Chondrocyte (in vitro differentiated cells): ENCODE measurements at regions not wholly inside any gene's neighbourhood (a gene's known extent, or its start where the extent isn't known, plus 50 kb on each side); places are given as distances from the start of the nearest gene placed in this dataset.
A peak's percentile ranks its signal among the peaks of the same experiment; 100 is the strongest.

Experiments
- DNase-seq: peaks from one replicate; pipeline ENCODE4 v3.0.0; 2021; ENCODE audit warnings: mixed read lengths, low spot score
- H3K27ac Mint-ChIP-seq: one replicate; pipeline ENCODE4 v1.8.0; 2021; ENCODE audit warnings: mild to moderate bottlenecking, moderate library complexity, mixed read lengths; ENCODE audit not compliant: unreplicated experiment
- H3K27me3 Mint-ChIP-seq: 2 replicates; pipeline ENCODE4 v1.8.0; 2021; ENCODE audit warnings: low read depth, mixed read lengths
- H3K36me3 Mint-ChIP-seq: 2 replicates; pipeline ENCODE4 v1.8.0; 2021; ENCODE audit warnings: low read depth, mixed read lengths
- H3K4me1 Mint-ChIP-seq: 2 replicates; pipeline ENCODE4 v1.8.0; 2021; ENCODE audit warnings: low read depth, mild to moderate bottlenecking, mixed read lengths
- H3K4me3 Mint-ChIP-seq: one replicate; pipeline ENCODE4 v1.8.0; 2021; ENCODE audit warnings: mild to moderate bottlenecking, moderate library complexity, mixed read lengths; ENCODE audit not compliant: unreplicated experiment
- H3K9me3 Mint-ChIP-seq: 2 replicates; pipeline ENCODE4 v1.8.0; 2021; ENCODE audit warnings: low read depth, mixed read lengths
- TF ChIP-seq, protein P1 (sequence below): fragments of 200-600 bp; sonication (generic); IDR thresholded peaks from 2 replicates; pipeline ENCODE4 v1.5.0; 2021; ENCODE audit warnings: antibody characterized with exemption, mild to moderate bottlenecking, moderate library complexity

DNA sequence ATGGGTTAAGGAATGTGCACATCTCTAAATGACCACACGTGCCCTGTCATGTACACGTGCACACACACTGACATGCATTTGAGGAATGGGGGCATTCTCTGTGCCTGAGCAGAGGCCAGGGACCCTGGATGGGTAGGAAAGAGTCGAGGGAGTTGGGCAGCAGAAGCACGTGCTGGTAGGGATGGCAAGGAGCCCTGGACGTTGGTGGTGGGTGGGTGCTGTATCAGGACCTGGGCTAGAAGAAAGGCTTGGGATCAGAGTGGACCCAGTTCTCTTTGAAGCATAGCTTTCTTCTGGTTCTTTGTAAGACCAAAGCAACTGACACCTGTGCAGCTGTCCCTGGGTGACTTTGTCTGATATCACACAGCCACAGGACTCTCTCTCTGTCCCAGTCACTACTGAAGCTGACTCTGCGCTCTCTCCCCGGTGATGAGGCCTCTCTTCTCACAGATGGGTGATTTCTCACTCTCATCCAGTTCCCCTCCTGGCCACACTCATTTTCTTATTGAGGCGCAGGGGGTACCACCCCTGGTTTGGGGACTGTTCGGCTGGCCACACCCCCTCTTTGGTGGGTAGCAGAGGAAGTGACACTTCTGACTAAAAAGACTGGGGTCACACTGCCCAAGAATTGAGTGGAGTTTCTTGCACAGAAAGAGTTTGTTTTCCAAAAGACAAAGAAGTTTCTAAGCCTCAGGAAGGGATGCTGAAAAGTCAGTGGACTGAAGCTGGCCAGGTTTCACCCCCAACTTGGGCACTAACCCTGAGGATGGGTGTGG lies 171.7 kb upstream of the RTL1 start:
- H3K27ac Mint-ChIP-seq: no peak overlapping the region
- TF ChIP-seq, protein P1, sequence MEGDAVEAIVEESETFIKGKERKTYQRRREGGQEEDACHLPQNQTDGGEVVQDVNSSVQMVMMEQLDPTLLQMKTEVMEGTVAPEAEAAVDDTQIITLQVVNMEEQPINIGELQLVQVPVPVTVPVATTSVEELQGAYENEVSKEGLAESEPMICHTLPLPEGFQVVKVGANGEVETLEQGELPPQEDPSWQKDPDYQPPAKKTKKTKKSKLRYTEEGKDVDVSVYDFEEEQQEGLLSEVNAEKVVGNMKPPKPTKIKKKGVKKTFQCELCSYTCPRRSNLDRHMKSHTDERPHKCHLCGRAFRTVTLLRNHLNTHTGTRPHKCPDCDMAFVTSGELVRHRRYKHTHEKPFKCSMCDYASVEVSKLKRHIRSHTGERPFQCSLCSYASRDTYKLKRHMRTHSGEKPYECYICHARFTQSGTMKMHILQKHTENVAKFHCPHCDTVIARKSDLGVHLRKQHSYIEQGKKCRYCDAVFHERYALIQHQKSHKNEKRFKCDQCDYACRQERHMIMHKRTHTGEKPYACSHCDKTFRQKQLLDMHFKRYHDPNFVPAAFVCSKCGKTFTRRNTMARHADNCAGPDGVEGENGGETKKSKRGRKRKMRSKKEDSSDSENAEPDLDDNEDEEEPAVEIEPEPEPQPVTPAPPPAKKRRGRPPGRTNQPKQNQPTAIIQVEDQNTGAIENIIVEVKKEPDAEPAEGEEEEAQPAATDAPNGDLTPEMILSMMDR: no peak
- H3K9me3 Mint-ChIP-seq: peaks cover 3% of the 10 kb centered on the region
- peak; percentile 39 for DNase-seq
- H3K36me3 Mint-ChIP-seq: no peaks in the 10 kb centered on the region
- H3K4me1 Mint-ChIP-seq: peaks cover 55% of the 10 kb centered on the region
- H3K4me3 Mint-ChIP-seq: no peak overlapping the region
- H3K27me3 Mint-ChIP-seq: no peaks in the 10 kb centered on the region

GRCh38 chr14:101075801-101076413 lies 172.4 kb upstream of the RTL1 start:
- peaks cover 10% of the 10 kb centered on the region for H3K9me3 Mint-ChIP-seq
- H3K36me3 Mint-ChIP-seq: no peaks in the 10 kb centered on the region
- DNase-seq: peak; percentile 80
- H3K4me3 Mint-ChIP-seq: no peak overlapping the region
- TF ChIP-seq, protein P1: no peak
- H3K27me3 Mint-ChIP-seq: no peaks in the 10 kb centered on the region
- H3K4me1 Mint-ChIP-seq: peaks cover 52% of the 10 kb centered on the region
- H3K27ac Mint-ChIP-seq: no peak overlapping the region

- Mint-ChIP-seq H3K36me3 (no peaks in the 10 kb centered on the region), H3K27ac (no peak overlapping the region), H3K4me3 (peak overlapping the region; percentile 6)
Observed at GRCh38 chr14:101076451-101077198, 173.1 kb upstream of the RTL1 start.

GRCh38 chr14:101077481-101078074 lies 174.1 kb upstream of the RTL1 start:
- Mint-ChIP-seq H3K9me3 (peaks cover 18% of the 10 kb centered on the region), H3K4me3 (peak overlapping the region; percentile 66), H3K4me1 (peaks cover 41% of the 10 kb centered on the region), H3K27me3 (no peaks in the 10 kb centered on the region), H3K36me3 (no peaks in the 10 kb centered on the region), H3K27ac (no peak overlapping the region)
- TF ChIP-seq, protein P1: no peak
- DNase-seq: peak; percentile 82

More at GRCh38 chr14:101076451-101077198, 173.1 kb upstream of the RTL1 start:
- no peaks in the 10 kb centered on the region for H3K27me3 Mint-ChIP-seq
- TF ChIP-seq, protein P1: no peak
- peak; percentile 72 for DNase-seq
- H3K9me3 Mint-ChIP-seq: peaks cover 17% of the 10 kb centered on the region
- H3K4me1 Mint-ChIP-seq: peaks cover 51% of the 10 kb centered on the region
